Activated T-helper 1 cell treated with anti-CD3 and anti-CD28 coated beads, Interleukin-2, amount 50 U/mL, for 16 hours (primary cell): ENCODE measurements at regions not wholly inside any gene's neighbourhood (a gene's known extent, or its start where the extent isn't known, plus 50 kb on each side); places are given as distances from the start of the nearest gene placed in this dataset.

ENCODE experiments used
- DNase-seq, 2 donors: peaks; one replicate each; pipeline ENCODE4 v3.0.0-alpha.2; 2020; ENCODE audit warnings: low read depth in 1 of 2, low spot score in 1 of 2

- DNase-seq: no peak
These were observed 92.3 kb upstream of the UPP2 start for GRCh38 chr2:158009399-158009798.

GRCh38 chr2:158006961-158007719, 94.5 kb upstream of the UPP2 start:
- no peak for DNase-seq

- no peak for DNase-seq
These were observed 97.4 kb upstream of the UPP2 start for GRCh38 chr2:158004126-158004764.

GRCh38 chr2:158002079-158002478, 99.6 kb upstream of the UPP2 start:
- DNase-seq: no peak

- DNase-seq: no peak
These were observed 104.9 kb upstream of the UPP2 start for GRCh38 chr2:157996799-157997198.

GRCh38 chr2:157995117-157995516, 106.6 kb upstream of the UPP2 start:
- no peak for DNase-seq

- no peak for DNase-seq
These were observed 109.7 kb upstream of the UPP2 start for GRCh38 chr2:157991932-157992331.

GRCh38 chr2:157990173-157990572, 111.5 kb upstream of the UPP2 start:
- no peak for DNase-seq

GRCh38 chr2:157989227-157989626, 112.4 kb upstream of the UPP2 start:
- no peak for DNase-seq

GRCh38 chr2:157986761-157987160, 110.6 kb upstream of the ACVR1 start:
- no peak for DNase-seq

GRCh38 chr2:157984866-157985265, 108.7 kb upstream of the ACVR1 start:
- no peak for DNase-seq

- DNase-seq: no peak
These were observed 103.9 kb upstream of the ACVR1 start for GRCh38 chr2:157980020-157980419.

- DNase-seq: no peak
These were observed 95.6 kb upstream of the ACVR1 start for GRCh38 chr2:157971702-157972101.

GRCh38 chr2:157967856-157968255, 91.7 kb upstream of the ACVR1 start:
- DNase-seq: no peak

GRCh38 chr2:157959249-157959648, 83.1 kb upstream of the ACVR1 start:
- DNase-seq: no peak

- DNase-seq: no peak
These were observed 81.5 kb upstream of the ACVR1 start for GRCh38 chr2:157957596-157957995.

GRCh38 chr2:157952558-157952957, 76.4 kb upstream of the ACVR1 start:
- no peak for DNase-seq

- DNase-seq: no peak
These were observed 72.7 kb upstream of the ACVR1 start for GRCh38 chr2:157948856-157949255.

GRCh38 chr2:157946919-157947557, 70.9 kb upstream of the ACVR1 start:
- no peak for DNase-seq

- no peak for DNase-seq
These were observed 63.9 kb upstream of the ACVR1 start for GRCh38 chr2:157940024-157940423.

GRCh38 chr2:157938556-157938955, 62.4 kb upstream of the ACVR1 start:
- DNase-seq: no peak

- no peak for DNase-seq
These were observed 60.3 kb upstream of the ACVR1 start for GRCh38 chr2:157936406-157936805.
